Endothelial cell of umbilical vein (primary cell): ENCODE measurements at regions not wholly inside any gene's neighbourhood (a gene's known extent, or its start where the extent isn't known, plus 50 kb on each side); places are given as distances from the start of the nearest gene placed in this dataset.
"Not testable (repeated sequence)": the region's sequence is repeated elsewhere in the genome, so short reads cannot be mapped to it uniquely, and the experiment has no call there.

Experiments used
- BruUV-seq: library from RNA; stranded (reverse); fragments of 400-500 nt; replicated peaks from 2 replicates; lab custom pipeline; 2021; lab: Mats Ljungman, UMichigan
- CTCF ChIA-PET: fragments of 300-600, 350-600 bp; sonication (Branson Sonifier 250); formaldehyde crosslinking; loops from one replicate; lab custom pipeline; 2021; ENCODE audit warnings: antibody characterized with exemption, inconsistent platforms; lab: Charles Lee
- POLR2A ChIA-PET: fragments of 300-600, 350-600 bp; sonication (Branson Sonifier 250); formaldehyde crosslinking; loops from one replicate; lab custom pipeline; 2021; ENCODE audit warnings: antibody characterized with exemption, inconsistent platforms; lab: Charles Lee
- DNase-seq: peaks from one replicate; pipeline ENCODE4 v3.0.0-alpha.2; 2011; ENCODE audit warnings: low read depth, low spot score
- FAIRE-seq: peaks from 2 replicates; lab custom pipeline; 2011; peaks lifted over from hg19 to GRCh38; lab: Jason Lieb, UNC
- H2AFZ ChIP-seq: 2 replicates; pipeline ENCODE4 v1.6.0; 2012; ENCODE audit warnings: low read depth, low read length, control low read depth, inconsistent platforms
- H3K27ac ChIP-seq: 2 replicates; pipeline ENCODE4 v1.5.1; 2011; ENCODE audit warnings: low read depth, mild to moderate bottlenecking, control low read depth, low read length, moderate library complexity; ENCODE audit not compliant: insufficient read depth
- H3K27me3 ChIP-seq, 2 experiments: 2 replicates each; pipeline versions ENCODE4 v1.6.0 to v1.6.1; 2011; ENCODE audit warnings: low read length in 2 of 2, mixed read lengths in 1 of 2; ENCODE audit not compliant: control insufficient read depth in 2 of 2, insufficient read depth in 2 of 2
- H3K36me3 ChIP-seq, 2 experiments: 2 replicates in 1 of 2; 3 replicates in 1 of 2; pipeline ENCODE4 v1.5.1; 2011; ENCODE audit warnings: low read length in 2 of 2, mild to moderate bottlenecking in 1 of 2, moderate library complexity in 1 of 2; ENCODE audit not compliant: control insufficient read depth in 2 of 2, insufficient read depth in 2 of 2; ENCODE audit errors: extremely low read depth in 1 of 2
- H3K4me1 ChIP-seq: 3 replicates; pipeline ENCODE4 v1.5.1; 2011; ENCODE audit warnings: mild to moderate bottlenecking, low read length; ENCODE audit not compliant: control insufficient read depth, insufficient read depth; ENCODE audit errors: extremely low read depth
- H3K4me2 ChIP-seq: 2 replicates; pipeline ENCODE4 v1.6.1; 2011; ENCODE audit warnings: low read length, control low read depth, mixed read lengths; ENCODE audit not compliant: insufficient read depth
- H3K4me3 ChIP-seq, 3 experiments: fragments of 200-600 bp in 1 of 3; sonication (generic), shearing (Covaris generic) in 1 of 3; replicated peaks in 1 of 3; 2 replicates each; pipeline ENCODE4 v1.5.1; 2011 to 2016; ENCODE audit warnings: control low read depth in 3 of 3, low read length in 3 of 3, mild to moderate bottlenecking in 2 of 3, inconsistent platforms in 1 of 3, low read depth in 1 of 3, moderate library complexity in 1 of 3; ENCODE audit not compliant: insufficient read depth in 1 of 3
- H3K79me2 ChIP-seq: 2 replicates; pipeline ENCODE4 v1.6.0; 2012; ENCODE audit warnings: low read length, inconsistent platforms; ENCODE audit not compliant: control insufficient read depth, insufficient read depth
- H3K9ac ChIP-seq: replicated peaks from 2 replicates; pipeline ENCODE3; 2011; ENCODE audit warnings: low read length, control low read depth; ENCODE audit not compliant: insufficient read depth; ENCODE audit errors: extremely low read depth
- H3K9me1 ChIP-seq: replicated peaks from 3 replicates; pipeline ENCODE4 v1.6.0; 2011; ENCODE audit warnings: mild to moderate bottlenecking, low read length; ENCODE audit not compliant: control insufficient read depth, insufficient read depth; ENCODE audit errors: extremely low read depth
- H3K9me3 ChIP-seq: replicated peaks from 2 replicates; pipeline ENCODE4 v1.5.1; 2012; ENCODE audit warnings: low read length, inconsistent platforms; ENCODE audit not compliant: control insufficient read depth, insufficient read depth
- H4K20me1 ChIP-seq: replicated peaks from 2 replicates; pipeline ENCODE3; 2011; ENCODE audit warnings: mild to moderate bottlenecking, low read length; ENCODE audit not compliant: control insufficient read depth, insufficient read depth; ENCODE audit errors: extremely low read depth
- dilution Hi-C: fragments of 300-500 bp; cut with MboI; formaldehyde crosslinking; loops from one replicate; pipeline ENCODE4 v1.15.0; 2019; ENCODE audit warnings: low sequenced_read_pairs; ENCODE audit not compliant: extremely low pct_ligation_motif_present
- intact Hi-C: fragments of 100-400 bp; cut with micrococcal nuclease; formaldehyde crosslinking; loops from one replicate; pipeline ENCODE4 v1.10.0; 2022

- dilution Hi-C loops, intact Hi-C loops, H3K9ac ChIP-seq, H3K9me1 ChIP-seq, CTCF ChIA-PET, H3K9me3 ChIP-seq, H3K79me2 ChIP-seq, H3K36me3 ChIP-seq, H2AFZ ChIP-seq, H3K4me2 ChIP-seq, POLR2A ChIA-PET, H4K20me1 ChIP-seq, FAIRE-seq, H3K4me1 ChIP-seq, H3K27ac ChIP-seq, DNase-seq, BruUV-seq, H3K27me3 ChIP-seq, H3K4me3 ChIP-seq: not testable (repeated sequence)
Observed at GRCh38 chr9:78088190-78088589, 56.6 kb upstream of the GNAQ start.
